22Rv1 (cell line): ENCODE measurements at regions not wholly inside any gene's neighbourhood (a gene's known extent, or its start where the extent isn't known, plus 50 kb on each side); places are given as distances from the start of the nearest gene placed in this dataset.

Source experiments
- H3K27ac ChIP-seq: fragments of 450-650 bp; 2 replicates; pipeline ENCODE4 v1.5.1; 2017
- CTCF ChIP-seq: fragments of 450-650 bp; IDR thresholded peaks from 2 replicates; pipeline ENCODE4 v1.5.1; 2017; ENCODE audit warnings: mild to moderate bottlenecking
- ZFX ChIP-seq: fragments of 450-650 bp; IDR thresholded peaks from 2 replicates; pipeline ENCODE4 v1.6.1; 2017; ENCODE audit warnings: antibody characterized with exemption, borderline replicate concordance

- TF ChIP-seq ZFX (no peak), CTCF (no peak)
- no peak overlapping the region for H3K27ac ChIP-seq
Measured at GRCh38 chr6:14726816-14727493, 518.9 kb upstream of the JARID2 start.

DNA sequence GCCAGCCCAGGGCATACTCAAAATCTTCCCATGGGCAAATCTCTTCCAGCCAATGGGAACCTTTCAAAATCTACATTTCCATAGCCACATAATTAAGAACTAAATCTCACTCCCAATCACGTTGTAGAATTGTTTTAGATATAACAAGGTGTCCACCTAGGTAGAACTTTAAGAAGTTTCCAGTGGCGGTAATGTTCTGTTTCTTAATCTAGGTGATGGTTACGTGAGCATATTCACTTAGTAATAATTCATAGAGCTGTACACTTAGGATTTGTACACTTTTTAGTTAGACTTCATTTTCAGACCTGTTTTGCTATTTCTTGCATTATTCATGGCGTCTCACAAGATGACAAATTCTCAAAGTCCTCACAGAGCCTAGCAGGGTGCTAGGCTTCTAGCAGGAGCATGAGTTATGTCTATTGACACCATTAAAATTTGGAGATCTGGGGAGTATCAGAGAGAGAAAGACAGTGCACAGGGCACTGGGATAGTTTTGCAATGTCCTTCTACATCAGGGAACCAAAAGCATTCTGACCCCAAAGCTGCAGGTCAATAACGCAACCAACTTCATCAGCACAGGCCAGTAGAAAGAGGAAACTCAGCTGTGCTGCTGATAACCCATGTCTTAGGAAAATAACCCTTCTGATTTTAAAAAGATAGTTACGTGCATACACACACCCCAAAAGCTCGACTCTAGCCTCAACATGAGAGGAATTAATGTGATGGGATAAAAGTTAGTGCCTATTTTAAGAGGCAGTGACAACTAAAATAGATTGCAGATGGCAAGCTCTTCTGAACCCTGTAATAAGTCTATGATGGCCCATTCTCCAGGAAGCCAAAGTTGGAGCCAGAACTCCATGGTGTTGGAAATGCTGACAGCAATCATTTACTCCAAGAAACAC lies 518.1 kb upstream of the JARID2 start:
- TF ChIP-seq ZFX (no peak), CTCF (no peak)
- no peak overlapping the region for H3K27ac ChIP-seq

- no peak overlapping the region for H3K27ac ChIP-seq
- TF ChIP-seq CTCF = no peak
- TF ChIP-seq ZFX = no peak
Measured at GRCh38 chr6:14728396-14729024, 517.4 kb upstream of the JARID2 start.

DNA sequence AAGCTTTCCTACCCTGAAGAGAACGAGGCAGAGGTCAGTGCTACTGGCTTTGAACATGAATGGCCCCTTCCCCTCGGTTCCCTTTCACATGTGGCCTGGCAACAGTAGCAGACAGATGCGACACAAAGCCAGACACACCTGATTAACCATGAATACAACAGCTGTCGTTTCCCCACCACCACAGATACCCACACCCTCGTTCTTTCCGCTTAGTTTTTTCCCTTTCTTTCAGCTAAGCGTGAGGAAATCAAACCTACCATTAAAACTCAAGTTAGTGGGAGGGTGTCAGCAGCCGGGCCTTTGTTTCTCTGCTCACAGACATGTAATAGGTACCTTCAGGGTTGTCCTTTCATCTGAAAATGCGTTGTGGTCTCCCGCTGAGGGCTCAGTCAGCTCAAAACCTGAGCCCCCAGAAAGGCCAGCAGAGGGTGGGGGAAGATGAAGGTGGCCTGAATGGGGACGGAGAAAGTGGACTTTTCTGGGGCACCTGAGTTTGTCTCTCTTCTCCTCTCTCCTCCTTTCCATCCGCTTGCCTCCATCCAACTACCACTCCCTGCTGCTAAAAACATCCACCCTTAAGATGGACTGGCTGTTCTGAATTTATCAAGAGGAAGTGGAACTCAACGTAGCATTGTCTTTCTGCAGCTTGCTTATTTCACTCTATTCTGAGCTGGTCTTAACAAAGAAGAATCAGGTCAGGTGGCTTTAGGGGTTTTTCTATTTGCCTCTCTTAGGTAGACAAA lies 516.6 kb upstream of the JARID2 start:
- no peak for TF ChIP-seq CTCF
- TF ChIP-seq ZFX = no peak
- no peak overlapping the region for H3K27ac ChIP-seq

DNA sequence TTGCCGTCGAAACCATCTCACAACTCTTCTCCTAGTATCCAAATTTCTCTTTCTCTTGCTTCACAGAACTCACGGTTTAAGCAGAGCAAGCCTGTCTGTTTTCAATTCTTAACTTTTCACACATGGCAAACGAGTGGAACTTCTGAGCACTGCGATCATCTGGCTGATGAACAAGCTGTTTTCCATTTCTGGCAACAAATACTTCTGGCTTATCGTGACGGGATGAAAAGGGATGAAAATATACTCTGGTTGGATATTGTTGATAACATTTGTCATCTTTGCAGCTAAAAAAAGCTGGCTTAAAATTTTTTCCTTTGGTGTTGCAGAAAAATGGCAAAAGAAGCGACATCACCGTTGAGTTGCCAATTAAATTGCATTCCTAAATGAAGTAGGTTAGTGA lies 515.2 kb upstream of the JARID2 start:
- no peak for TF ChIP-seq ZFX
- TF ChIP-seq CTCF = no peak
- H3K27ac ChIP-seq = no peak overlapping the region

GRCh38 chr6:14731611-14732010 lies 514.3 kb upstream of the JARID2 start:
- TF ChIP-seq CTCF (no peak), ZFX (no peak)
- no peak overlapping the region for H3K27ac ChIP-seq
